GM19328 (cell line): ENCODE measurements at regions not wholly inside any gene's neighbourhood (a gene's known extent, or its start where the extent isn't known, plus 50 kb on each side); places are given as distances from the start of the nearest gene placed in this dataset.

ENCODE experiments used
- ATAC-seq: cut with Tn5 transposase; IDR thresholded peaks from one replicate; pipeline ENCODE4 v1.9.1; 2021; ENCODE audit warnings: mild to moderate bottlenecking, moderate library complexity; ENCODE audit not compliant: unreplicated experiment

DNA sequence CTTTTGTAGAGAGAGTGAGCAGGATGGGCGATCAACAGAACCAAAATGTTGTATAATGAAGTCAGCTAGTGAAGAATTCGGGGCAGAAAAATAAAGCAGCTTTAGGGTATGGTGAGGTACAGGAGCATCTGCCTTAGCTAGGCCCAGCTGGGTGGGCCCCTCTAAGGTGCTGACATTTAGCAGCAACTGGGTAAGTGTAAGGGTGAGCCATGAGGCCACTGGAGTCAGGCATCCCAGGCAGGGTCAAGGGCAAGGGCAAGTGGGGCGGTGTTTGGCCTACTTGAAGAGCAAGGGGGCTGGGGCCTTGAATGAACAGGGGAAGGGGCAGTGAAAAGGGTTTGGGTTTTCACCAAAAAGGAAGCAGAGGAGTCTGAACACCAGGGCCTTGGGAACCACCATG lies 583.6 kb downstream of the BCL11B start:
- ATAC-seq: no peak

DNA sequence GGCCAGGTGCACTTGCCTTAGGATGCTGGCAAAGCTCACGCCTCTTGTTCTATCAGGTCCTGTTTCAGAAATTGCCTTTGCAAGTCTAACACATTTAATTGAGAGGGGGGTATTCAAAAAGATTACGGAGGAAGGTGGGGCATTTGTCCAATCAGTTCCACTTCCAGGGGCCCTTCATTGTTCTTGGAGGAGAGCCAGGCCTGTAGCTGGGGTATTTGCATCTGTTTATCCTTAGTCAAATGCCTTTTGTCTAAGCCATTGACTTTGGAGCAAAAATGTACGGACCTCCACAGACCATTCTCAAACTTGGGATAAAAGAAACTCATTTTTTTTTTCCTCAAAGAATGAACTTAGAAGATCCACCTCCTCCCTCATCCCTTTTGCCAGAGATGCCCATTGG lies 582.0 kb downstream of the BCL11B start:
- ATAC-seq: no peak

DNA sequence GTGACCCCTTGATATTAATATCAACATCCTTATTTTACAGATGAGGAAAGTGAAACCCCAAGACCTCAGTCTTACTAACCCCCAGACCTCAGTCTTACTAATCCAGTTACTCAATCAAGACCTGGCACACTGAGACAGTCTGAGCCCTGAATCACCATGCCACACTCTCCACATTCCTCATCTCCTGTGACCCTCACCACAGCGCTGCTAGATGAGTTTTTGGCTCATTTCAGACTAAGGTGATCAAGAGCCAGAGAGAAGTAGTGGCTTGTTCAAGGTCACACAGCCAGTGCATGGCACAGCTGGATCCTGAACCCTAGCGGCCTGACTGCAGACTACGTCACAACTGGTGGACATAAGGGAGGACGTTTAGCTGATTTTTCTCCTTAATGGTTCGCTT lies 579.2 kb downstream of the BCL11B start:
- no peak for ATAC-seq

DNA sequence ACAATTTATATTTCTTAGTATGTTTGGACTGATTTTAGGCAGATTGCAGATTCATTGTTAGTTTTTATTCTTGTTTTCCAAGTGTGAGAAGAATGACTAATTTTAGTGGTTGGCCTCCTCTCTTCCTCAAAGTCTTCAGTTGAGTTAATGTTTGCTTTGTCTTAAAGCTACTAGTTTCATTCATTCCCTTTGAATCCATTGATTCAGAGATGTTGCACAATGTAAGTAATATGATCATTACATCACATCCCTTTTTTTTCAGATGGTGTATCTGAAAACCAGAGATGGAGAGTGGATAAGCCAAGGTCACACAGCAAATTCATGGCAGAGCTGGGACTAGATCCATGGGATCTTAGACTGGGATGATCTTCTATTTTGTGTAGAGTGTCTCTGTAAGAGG lies 577.5 kb downstream of the BCL11B start:
- no peak for ATAC-seq

DNA sequence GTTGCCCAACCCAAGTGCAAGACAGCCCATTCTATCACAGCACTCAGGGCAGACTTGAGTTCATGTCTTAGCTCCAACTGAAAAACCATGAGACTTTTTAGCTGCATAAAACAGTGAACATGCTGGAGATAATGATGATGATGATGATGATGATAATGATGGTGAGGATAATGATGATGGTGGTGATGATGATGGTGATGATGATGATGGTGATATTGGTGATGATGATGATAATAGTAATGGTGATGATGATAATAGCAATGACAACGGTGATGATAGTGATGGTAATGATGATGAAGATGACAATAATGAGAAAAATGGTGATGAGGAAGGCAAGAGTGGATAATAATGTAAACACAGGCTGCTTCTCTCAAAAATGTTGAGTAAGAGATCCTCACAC lies 576.2 kb downstream of the BCL11B start:
- ATAC-seq: no peak

DNA sequence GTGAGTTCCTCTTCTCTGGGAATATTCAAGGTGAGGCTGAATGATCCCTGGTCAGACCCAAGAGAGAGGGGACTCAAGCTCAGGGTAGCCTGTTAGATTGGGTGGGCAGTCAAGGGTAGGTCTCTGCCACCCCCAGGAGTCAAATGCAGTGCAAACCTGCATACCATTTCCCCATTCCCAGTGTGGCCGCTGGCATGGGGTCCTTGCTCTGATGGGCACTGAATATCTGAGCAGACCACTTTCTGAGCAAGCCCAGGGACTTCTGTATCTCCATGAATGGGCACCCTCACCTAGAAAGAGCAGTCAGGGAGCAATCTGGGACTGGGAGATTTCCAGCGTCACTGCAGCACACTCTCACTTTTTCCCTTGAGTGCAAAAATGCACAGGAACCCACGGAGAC lies 573.7 kb downstream of the BCL11B start:
- no peak for ATAC-seq

DNA sequence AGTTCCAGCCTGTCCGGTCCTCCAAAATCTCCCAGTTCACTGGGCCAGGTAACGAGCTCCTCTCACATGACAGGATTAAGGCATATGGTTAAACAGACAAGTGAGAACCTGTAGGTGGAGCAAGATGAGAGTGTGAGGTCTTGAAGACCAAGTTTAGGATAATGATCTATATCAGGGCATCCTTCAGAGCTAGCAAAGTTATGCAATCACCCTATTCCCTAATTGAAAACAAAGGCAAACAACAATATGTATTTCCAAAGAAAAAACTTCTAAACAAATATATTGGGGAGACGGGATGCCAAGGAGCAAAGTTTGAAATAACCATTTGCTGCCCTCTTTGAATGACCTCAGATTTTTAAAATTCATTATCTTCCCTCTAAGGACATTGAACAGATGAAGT lies 571.2 kb downstream of the BCL11B start:
- ATAC-seq: no peak

DNA sequence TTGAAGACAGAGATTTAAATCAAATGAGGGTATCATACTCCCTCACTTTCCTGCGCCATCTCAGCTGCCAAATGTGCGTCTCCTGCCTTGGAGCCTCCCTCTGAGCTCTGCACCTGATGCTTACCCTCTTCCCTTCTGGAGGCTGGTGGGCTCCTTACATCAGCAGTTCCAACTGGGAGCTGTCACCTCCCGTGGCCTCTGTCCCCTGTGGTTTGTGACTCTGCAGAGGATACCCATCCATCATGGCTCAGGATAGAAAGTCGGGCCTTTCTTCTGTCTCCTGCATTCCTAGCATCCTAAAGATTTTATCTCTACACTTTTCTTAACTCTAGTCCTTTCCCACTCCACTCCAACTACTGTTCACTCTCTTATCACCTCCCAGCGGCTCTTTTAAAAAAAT lies 570.6 kb downstream of the BCL11B start:
- ATAC-seq: no peak

DNA sequence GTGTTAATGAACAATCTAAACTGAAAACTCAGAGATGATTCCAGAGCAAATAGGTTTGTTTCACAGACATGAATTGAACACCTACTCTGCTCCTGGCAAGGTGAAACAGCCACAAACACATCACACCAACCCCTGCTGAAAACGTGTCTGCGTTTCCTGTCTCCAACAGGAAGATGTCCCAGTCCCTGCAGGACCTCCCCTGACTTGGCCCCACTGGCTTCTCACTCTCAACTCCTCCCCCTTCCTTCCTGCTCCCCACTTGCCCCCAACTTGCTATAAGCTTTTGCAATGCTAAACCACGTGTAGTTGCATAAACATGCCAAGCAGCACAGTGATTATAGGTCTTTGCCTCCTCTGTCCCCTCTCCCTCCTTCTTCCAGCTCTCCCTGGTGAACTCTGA lies 567.6 kb downstream of the BCL11B start:
- ATAC-seq: no peak

DNA sequence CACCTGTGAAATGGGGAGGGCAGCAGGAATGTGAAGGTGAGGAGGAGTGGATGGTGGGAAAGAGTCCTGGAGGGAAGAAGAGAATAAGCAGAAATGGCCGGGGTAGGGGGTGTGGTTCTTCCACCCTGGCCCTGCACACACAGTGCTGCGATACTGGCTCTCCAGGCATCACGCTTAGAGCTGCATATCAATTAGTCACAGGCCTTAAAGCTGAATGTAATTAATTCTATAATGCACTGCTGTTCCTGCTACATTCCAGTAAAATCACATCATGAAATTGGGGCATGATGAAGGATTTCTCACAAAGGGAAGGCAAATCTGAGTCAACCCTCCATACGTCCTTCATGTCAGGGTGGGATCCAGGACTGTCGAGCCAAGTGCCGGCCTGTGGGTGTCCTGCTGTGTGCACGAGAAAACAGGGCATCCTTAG lies 566.1 kb downstream of the BCL11B start:
- ATAC-seq: no peak

DNA sequence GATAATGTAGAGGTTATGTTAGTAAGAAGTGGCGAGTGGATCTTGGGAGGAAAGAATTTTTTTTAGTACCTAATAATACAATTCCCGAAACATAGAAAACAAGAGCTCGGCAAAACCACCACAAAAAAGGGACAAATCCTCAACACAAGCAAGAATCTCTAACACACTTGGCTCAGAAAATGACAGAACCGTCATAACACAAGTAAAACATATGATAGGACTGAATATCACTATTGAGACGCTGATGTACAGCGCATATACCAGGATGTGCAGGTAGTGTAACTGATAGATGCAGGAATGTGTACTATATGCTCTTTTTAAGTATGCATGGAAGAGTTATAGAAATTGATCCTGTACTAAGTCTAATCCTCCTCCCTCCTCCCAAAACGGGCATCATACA lies 564.5 kb downstream of the BCL11B start:
- no peak for ATAC-seq

DNA sequence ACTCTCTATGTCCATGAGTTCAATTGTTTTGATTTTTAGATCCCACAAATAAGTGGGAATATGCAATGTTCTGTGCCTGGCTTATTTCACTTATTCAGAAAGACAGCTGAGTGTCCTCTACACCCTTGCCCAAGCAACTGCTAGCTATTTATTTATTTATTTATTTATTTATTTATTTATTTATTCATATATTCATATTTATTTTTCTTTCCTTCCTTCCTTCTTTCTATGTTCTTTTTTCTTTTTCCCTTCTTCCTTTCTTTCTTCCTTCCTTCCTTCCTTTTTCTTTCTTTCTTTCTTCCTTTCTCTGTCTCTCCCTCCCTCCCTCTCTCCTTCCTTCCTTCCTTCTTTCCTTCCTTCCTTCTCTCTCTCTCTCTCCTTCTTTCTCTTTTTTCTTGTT lies 563.4 kb downstream of the BCL11B start:
- ATAC-seq: no peak

DNA sequence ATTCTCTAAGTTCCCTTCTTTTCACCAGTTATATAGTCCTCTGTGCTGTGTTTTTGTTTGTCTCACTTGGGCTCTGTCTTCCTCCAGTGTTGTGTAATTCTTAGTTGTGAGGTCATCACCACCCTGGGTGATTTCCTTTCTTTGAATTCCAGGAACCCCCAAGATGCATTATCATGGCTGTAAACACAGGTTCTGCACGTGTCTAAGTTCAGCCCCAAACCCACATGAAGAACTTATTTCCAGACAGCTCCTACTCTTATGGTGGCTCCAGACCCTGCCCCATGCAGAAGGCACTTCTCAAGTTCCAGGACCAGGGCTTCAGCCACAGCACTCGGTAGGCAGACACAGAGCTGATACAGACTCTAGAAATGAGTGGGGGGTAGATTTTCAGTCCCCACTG lies 560.5 kb downstream of the BCL11B start:
- ATAC-seq: no peak

DNA sequence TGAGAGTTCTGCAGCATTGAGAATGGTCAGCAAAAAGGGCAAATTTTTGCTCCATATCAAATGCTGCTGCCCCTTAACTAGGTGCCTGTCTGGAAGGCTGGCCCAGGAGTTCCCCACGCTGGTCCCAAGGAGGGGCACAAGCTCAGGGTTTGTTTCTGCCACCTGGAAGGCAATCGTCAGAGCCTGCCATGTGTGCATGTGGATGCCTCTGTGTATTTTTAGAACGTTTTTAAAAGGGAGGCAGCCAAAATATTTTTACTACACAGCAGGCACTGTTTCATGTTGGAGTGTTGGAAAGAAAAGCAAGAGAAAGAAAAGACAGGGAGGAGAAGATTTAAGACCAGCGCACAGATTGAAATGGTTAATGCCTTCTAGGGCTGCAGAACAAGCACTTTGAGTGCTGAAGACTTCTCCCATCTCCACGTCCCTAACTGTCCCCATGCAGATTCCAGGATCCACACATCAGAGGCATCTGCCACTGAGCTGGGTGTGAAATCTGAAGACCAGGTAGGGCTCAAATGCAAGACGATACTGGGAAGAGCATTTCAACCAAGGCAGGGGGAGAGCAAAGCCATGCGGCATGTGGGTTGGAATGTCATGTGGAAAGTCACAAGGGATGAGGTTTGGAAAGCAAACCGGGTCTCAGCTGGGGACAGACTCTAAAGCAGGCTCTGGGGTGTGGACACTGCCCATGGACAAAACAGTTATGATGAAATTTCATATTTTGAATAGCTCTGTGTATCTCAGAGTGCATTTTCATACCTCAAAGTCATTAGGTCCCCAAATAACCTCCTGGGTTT lies 557.2 kb downstream of the BCL11B start:
- ATAC-seq: no peak

DNA sequence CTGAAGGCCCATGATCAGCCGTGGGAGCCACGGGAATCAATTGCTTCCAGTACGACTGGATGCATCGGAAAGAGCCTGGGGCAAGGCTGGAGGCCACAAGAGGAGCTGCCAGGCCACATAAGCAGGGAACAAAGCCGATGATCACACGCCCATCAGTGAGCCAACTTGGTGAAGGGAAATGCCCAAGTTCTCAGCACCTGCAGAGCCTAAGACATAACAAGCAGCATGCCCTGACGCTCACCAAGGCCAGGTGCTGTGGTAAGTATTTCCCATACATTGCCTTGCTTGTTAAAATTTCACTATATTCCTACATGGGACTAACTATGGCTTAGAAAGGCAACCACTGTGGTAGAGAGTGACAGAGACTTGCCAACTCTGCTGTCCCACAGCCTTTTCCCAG lies 555.9 kb downstream of the BCL11B start:
- no peak for ATAC-seq

DNA sequence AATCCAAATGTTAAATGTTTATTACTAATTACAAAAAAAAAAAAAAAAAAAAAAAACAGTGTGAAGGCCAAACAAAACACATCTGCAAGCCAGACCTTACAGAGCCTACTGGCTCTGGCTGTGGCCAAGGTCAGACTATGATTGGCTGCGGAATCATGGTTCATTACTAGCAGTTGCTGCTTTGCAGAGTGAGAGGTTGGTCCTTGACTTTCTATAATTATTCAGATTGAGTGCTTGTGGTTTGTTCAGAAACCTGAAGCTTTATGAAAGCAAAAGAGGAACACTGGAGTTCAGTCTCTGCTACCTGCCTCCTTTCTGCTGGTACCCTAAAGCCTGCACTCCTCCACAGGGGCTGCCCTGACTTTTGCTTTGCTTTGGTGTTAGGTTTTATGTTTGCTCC lies 550.9 kb downstream of the BCL11B start:
- ATAC-seq: no peak

DNA sequence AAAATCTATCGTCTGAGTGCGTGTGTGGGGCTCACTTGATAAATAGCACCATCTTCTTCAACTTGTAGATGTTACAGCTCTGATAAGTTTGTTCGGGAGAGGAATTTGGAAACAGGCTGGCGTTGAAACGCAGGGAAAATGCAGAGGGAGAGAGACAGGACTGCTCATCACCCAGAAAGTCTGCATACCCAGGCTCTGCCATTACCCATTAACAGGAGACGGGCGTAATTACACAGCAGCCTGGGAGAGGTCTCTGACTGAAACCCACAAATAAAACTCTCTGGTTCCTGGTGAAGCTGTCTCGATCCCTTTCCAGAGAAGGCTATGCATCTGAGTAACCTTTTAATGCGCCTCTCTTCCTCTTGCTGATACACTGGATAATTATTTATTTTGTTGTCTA lies 547.3 kb downstream of the BCL11B start:
- no peak for ATAC-seq

DNA sequence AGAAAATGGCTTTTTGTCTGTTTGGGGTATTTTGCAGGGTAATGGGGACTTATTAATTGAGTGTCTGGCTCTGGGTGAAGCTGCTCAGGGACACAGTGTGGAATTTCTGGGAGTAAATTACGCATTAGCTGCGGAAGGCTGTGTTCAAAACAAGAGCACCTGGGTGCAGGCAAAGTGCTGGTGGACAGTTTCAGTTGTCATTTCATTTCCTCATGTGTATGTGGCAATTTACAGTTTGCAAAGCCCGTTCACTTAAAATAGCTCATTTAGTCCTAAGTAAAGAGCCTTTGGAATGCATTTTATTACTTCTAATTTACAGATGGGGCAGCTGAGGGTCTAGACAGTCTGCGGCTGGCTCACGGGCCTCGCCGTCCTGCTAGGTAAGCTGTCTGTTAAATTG lies 546.8 kb downstream of the BCL11B start:
- no peak for ATAC-seq

DNA sequence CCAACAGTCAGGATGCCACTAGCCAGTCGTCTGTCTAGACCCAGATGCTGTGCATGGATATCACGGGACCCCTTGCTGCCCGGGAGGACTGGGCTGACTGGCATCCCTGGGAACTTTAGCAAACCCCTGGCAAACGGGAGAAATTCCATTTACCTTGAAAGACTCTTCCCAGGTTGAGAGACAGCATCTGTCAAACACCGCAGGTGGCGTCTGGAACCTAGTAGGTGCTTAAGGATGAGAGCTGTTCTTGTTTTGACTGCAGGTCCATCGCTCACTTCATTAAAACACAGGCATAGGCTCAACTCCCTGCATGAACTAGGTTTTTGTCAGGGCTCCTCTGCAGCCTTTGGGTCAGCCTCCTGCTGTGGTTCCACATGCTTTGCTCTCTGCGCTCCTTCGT lies 546.3 kb downstream of the BCL11B start:
- no peak for ATAC-seq

DNA sequence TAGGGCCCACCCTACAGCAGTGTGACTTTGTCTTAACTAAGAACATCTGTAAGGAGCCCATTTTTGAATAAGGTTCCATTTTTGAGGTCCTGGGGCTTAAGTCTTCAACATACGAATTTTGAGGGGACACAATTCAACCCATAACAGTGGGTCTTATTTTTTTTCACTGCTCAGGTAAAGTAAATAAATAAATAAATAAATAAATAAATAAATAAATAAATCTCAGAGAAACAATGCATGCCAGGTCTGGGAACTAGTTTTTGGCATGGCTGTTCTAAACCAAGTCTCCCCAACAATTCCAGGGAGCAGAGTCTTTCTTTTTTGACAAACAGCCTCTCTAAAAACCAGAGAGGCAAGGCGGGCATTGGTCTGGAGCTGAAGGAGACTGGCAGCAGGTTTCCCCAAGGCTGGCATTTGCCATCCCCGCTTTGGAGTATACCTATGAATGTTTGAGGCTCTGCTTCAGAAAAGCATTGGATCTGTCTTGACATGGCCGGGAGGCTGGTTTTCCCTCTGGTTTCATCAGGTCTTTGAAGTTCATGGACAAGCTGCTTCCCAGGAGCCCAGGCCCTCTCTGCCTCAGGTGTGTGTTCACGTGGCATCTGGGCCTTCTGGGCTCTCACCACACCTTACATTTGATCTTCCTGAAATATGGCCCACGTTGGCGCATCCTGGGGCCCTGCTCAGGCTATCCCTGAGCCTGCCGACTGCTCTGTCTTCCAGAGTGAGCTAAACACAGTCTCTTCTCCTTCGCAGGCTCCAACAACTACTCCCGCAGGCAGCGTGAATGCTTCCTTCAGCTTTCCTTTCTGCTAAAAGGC lies 545.2 kb downstream of the BCL11B start:
- ATAC-seq: no peak

DNA sequence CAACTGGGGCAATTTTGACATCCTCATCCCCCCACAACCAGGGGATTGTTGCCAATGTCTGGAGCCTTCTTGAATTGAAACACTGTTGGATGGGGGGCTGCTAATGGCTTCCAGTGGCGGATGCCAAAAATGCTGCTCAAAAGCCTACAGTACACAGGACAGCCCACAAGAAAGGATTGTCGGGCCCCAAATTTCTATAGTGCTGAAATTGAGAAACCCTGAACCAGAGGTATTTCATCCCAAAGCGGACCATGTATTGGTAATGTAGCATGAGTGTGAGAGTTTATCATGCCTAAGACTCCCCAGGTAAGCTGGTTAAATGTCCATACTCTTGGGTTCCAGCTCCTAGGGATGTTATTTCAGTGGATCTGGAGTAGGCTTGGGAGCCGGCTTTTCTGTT lies 544.0 kb downstream of the BCL11B start:
- ATAC-seq: no peak

DNA sequence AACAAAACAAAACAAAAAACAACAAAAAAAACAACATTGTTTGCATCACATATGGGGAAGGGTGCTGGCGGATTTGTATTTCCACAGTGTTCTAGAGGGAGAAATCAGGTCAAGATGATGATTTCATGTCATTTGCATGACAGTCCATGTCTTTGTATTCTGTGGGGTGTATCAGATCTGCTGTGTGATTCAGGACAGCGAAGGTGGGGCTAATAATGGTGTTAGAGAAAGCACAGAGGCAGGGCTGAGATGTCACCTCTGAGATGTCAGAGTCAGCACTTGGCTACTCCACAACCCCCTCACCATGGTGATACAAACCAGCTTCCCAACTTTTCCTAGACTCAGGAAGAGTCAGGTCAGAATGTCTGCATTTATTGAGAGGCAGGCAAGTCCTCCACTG lies 543.2 kb downstream of the BCL11B start:
- no peak for ATAC-seq
